ENCODE measurements at regions not wholly inside any gene's neighbourhood (a gene's known extent, or its start where the extent isn't known, plus 50 kb on each side); places are given as distances from the start of the nearest gene placed in this dataset.

DNA sequence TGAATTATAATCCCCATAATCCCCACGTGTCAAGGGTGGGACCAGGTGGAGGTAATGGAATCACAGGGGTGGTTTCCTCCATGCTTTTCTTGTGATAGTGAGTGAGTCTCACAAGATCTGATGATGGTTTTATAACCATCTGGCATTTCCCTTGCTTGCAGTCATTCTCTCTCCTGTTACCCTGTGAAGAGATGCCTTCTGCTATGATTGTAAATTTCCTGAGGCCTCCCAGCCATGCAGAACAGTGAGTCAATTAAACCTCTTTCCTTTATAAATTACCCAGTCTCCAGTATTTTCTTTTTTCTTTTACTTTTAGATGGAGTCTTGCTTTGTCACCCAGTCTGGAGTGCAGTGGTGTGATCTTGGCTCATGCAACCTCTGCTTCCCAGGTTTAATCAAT is 182.7 kb upstream of the SEMA6A start:
- TF ChIP-seq, protein P1, sequence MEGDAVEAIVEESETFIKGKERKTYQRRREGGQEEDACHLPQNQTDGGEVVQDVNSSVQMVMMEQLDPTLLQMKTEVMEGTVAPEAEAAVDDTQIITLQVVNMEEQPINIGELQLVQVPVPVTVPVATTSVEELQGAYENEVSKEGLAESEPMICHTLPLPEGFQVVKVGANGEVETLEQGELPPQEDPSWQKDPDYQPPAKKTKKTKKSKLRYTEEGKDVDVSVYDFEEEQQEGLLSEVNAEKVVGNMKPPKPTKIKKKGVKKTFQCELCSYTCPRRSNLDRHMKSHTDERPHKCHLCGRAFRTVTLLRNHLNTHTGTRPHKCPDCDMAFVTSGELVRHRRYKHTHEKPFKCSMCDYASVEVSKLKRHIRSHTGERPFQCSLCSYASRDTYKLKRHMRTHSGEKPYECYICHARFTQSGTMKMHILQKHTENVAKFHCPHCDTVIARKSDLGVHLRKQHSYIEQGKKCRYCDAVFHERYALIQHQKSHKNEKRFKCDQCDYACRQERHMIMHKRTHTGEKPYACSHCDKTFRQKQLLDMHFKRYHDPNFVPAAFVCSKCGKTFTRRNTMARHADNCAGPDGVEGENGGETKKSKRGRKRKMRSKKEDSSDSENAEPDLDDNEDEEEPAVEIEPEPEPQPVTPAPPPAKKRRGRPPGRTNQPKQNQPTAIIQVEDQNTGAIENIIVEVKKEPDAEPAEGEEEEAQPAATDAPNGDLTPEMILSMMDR (IDR thresholded peaks at IDR 0.05), result no peak
- TF ChIP-seq POLR2A (IDR thresholded peaks at IDR 0.05) (no peak), POLR2AphosphoS5 (IDR thresholded peaks at IDR 0.05) (no peak)
